GM18951 (cell line): ENCODE measurements at regions not wholly inside any gene's neighbourhood (a gene's known extent, or its start where the extent isn't known, plus 50 kb on each side); places are given as distances from the start of the nearest gene placed in this dataset.

Experiments
- POLR2A ChIP-seq: IDR thresholded peaks from 4 replicates; pipeline ENCODE4 v1.6.1; 2011; ENCODE audit warnings: mild to moderate bottlenecking; ENCODE audit not compliant: insufficient read length, insufficient read depth; ENCODE audit errors: extremely low read depth
- in situ Hi-C: fragments of 300-500 bp; cut with MboI; formaldehyde crosslinking; loops from one replicate; pipeline ENCODE4 v1.12.0; 2022; ENCODE audit warnings: low sequenced_read_pairs, mixed read lengths, inconsistent platforms; ENCODE audit not compliant: unreplicated experiment

DNA sequence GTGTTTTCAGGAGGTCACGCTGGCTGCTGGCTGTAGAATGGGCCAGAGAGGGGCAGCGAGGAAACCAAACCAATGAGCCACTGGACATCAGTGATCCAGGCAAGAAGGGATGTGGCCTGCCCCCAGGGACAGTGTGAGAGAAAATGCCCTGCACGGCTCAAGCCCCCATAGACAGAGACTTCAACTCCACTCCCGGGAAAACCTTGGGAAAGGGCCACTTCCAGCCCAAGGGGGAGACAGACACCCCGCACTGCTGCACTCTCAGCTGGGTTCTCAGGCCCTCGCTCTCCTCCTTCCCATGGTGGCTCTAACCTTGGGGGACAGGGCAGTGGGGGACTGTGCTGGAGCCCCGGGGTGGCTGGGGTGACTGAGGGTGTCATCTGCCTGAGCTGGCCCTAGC, 172.0 kb downstream of the KATNAL1 start:
- TF ChIP-seq POLR2A = no peak
- in situ Hi-C loops = loop anchor here (10.0 to 25.0 kb wide), 2 partner anchors 429 to 677 kb away; no protein-coding TSS in a partner anchor

DNA sequence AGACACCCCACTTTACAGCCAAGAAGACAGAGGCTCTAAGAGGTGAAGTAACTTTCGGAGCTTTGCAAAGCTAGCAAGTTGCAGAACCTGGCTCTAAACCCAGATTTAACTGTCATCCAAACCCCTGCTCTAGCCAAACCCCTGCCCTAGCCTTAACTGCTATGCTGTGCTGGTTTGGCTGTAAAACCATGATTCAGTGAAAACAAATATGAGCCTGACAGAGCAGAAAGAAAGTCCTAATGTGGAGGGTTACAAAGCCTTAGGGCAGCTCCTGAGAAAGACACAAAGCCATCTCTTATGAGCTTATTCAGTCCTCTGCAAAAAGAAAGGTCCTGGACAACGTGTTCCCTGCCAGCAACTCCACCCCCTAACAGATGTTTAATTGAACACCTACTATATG, 172.8 kb downstream of the KATNAL1 start:
- no peak for TF ChIP-seq POLR2A
- in situ Hi-C loops = loop anchor here (10.0 to 25.0 kb wide), 2 partner anchors 430 to 678 kb away; no protein-coding TSS in a partner anchor

DNA sequence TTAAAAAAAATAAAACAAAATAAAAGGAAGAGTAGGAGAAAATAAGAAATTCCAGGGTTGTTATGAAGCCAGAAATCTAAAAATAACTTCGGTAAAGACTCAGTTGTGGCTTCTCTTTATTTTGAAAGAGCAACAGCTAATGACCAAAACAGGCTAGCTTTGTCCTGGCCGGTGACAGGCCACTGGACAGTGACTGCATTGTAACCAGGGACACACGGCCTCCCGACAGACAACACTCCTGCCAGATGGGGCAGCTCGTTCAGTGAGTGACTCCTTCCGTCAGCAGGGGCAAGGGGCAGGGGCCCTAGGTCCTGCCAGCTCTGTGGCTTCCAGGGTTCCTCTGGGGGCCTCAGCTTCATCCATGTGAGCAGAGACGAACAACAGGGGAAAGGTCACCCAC, 173.4 kb downstream of the KATNAL1 start:
- TF ChIP-seq POLR2A = no peak
- in situ Hi-C loops = loop anchor here (10.0 to 25.0 kb wide), 2 partner anchors 431 to 678 kb away; no protein-coding TSS in a partner anchor

DNA sequence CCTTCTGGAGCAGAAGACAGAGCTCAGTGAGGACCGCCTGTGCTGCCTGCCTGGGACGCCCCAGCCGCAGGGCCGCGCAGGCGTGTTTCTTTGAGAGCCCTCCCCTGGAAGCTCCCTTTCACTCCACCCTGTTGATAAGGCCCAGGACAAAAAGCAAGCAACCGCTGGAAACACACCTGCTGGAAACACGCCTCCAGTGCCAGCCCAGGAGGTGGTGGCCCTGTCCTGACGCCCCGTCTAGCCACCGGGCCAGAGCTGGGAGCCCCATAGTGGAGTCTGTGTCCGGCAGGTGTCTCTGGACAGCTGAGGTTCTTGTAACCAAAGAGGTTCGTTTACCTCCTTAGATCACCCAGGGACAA, 173.8 kb downstream of the KATNAL1 start:
- in situ Hi-C loops = loop anchor here (10.0 to 25.0 kb wide), 2 partner anchors 431 to 679 kb away; no protein-coding TSS in a partner anchor
- no peak for TF ChIP-seq POLR2A

DNA sequence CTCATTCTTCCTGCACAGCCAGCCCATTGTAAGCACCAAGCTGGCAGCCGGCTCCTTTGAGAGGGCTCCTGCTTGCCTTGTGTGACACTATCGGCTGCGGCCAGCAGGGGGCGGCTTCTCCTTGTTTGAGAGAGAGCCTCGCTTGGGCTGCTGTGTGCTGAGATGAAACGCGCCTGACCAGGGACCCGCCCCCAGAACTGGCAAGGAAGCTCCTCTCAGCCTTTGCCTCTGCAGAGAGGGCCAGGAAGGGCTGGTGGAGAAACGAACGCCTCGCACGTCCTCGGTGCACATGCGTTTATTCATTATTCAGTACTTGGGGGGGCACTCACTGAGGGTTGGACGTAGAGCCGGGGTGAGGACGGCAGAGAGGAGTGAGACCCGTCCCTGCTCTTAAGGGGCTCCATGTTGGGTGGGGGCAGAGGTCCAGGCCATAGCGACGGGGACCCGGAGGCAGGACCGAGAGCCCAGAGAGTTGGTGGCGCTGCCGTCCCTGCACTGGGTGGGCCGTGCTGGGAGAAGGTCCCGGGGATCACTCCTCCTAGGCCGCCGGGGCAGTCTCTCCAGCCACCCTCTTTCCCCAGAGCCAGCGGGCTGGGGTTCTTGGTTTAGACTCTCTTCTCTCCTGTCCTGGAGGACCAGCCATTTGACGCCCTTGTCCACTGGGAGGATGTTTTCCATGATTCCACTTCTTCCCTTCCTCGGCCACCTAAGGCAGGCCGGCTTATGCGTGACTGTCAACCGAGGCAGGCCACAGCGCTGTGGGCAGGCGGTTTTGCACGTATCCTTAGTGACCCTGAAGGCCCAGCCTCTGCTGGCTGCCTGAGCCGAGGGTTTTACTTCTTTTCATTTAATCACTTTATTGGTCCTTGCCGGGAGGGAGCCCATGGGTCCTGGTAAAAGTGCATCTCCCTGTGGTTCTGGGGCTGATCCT, 174.5 kb downstream of the KATNAL1 start:
- no peak for TF ChIP-seq POLR2A
- in situ Hi-C loops = loop anchor here (10.0 to 25.0 kb wide), 2 partner anchors 432 to 679 kb away; no protein-coding TSS in a partner anchor

DNA sequence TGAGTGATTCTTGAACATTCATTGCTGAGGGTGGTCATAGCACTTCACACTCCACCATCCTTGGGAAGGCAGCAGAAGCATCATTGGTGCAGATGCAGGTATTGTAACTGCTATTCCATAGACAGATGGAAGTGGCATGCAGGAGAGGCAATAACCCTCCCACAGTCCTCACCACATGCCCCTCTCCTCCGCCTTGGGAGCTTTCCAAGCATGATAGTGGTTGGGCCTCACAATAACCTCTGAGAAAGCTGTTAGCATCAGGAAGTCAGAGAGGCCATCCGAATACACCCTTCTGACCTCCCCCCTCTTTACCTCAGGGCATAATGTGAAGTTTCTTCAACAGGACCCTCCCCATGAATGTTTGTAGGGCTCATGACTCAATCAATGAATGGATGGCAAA, 177.9 kb downstream of the KATNAL1 start:
- in situ Hi-C loops = loop anchor here (25.0 kb wide), 1 partner anchor 683 kb away; no protein-coding TSS in a partner anchor
- TF ChIP-seq POLR2A = no peak

DNA sequence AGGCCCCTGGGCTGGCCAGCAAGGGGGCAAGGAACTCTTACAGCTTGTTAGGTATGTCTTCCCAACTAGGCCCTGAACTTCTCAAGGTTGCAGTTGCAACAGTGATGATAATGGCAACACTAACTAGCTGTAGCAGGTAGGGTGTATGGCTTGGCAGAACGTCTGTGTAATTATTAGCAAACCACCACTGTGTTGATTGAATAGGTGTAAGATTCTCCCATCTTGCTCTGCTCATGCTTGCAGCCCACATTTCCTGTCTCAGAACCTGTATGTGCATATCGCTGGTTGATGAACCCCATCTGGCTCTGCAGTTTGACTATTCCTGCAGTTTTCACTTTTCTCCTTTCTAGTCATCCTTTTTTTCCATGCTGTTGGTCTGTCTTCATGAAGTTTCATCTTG, 178.8 kb downstream of the KATNAL1 start:
- no peak for TF ChIP-seq POLR2A
- in situ Hi-C loops = loop anchor here (25.0 kb wide), 1 partner anchor 684 kb away; no protein-coding TSS in a partner anchor

DNA sequence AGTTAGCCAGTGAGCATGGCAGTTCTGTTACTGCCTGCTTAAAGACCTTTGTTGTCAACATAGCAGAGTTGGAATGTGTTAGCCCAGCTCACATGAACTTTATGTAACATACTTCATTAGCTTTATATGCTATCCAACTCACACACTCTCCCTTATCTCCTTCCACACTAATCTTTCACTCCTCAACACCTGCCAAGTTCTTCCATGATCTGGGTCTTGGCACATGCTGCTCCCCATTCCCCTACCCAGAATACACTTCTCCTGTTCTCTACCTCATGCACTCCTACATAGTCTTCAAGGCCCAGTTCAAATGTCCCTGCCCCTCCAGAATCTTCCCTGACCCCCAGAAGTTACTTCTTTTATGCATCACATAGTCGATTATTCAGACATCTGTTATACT, 179.3 kb downstream of the KATNAL1 start:
- no peak for TF ChIP-seq POLR2A
- in situ Hi-C loops = loop anchor here (25.0 kb wide), 1 partner anchor 684 kb away; no protein-coding TSS in a partner anchor

DNA sequence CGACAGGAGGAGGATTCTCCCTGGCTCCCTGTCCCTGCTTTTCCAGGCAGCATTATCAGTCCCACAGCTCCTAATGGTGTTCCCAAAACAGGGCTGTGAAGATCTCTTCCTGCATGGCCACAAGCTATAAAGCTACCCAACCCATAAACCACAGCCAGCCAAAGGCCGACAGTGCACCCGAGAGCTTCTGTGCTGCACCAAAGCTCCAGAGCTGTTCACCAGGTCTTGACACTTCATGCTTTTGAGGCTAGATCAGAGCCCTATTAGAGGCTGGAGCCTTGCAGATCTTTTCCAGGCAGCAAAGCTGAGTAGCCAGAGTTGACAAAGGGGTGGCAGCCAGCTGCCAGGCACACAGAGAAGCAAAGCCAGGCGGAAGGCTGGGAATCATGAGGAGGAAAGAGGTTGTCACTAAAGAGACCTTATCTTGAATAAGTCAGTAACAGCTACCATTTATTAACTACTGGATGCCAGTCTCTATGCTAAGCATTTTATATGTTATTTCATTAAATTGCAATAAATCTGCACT, 180.4 kb downstream of the KATNAL1 start:
- TF ChIP-seq POLR2A = no peak
- in situ Hi-C loops = loop anchor here (25.0 kb wide), 1 partner anchor 685 kb away; no protein-coding TSS in a partner anchor

DNA sequence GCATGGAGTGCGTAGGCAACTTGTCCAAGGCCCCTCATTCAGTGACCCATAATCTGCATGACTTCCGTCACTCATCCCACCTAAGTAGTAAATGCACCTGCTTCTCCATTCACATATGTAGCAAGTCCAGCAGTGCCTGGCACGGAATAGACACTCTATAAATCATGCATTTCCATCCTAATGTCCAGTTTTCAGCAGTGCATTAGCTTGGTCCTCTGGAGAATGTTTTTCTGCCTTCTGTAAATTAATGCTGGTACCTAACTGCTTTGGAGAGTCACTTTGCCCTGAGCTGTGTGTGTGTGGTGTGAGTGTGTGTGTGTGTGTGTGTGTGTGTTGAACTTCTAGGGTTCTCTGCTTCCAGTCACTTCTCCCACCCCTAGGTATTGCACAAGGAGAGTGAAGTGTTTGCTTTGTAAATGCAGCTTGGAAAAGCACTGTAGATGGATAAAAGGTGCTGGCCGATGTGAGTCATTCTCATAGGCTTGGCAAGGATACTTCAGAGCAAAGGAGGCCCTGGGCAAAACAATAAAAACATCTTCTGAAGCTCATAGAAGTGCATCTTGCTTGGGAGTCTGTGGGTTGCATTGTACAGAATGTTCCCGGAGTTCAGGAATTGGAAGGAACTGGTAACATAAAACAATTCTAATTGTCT, 181.8 kb downstream of the KATNAL1 start:
- in situ Hi-C loops = loop anchor here (25.0 kb wide), 1 partner anchor 687 kb away; no protein-coding TSS in a partner anchor
- TF ChIP-seq POLR2A = no peak

DNA sequence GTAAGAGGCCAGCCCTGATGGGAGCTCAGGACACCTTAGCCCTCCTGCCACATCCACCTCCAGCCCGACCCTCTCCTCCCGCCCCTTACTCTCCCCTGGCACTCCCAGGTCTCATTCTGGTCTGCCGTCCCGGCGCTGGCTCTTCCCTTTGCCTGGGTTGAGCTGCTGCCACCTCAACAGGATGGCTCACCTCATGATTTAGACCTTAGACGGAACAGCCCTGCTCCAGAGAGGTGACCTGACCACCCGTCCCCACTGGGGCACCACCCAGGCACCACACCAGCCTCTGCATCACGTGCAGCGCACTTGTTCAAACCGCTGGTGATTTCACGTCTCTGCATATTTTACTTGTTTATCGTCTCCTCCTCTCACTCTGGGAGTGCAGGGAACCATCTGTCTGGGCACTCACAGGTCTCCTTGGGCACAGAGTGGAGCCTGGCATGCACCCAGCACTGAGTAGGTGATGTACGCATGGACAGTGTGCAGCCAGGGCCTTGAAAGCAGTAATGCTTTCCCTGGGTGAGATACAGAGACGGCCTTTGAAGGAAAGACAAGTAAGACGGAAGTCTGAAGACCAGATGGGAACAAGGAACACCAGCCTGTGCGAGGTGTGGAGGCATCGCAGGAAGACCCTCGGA, 183.1 kb downstream of the KATNAL1 start:
- no peak for TF ChIP-seq POLR2A
- in situ Hi-C loops = no loop called here

DNA sequence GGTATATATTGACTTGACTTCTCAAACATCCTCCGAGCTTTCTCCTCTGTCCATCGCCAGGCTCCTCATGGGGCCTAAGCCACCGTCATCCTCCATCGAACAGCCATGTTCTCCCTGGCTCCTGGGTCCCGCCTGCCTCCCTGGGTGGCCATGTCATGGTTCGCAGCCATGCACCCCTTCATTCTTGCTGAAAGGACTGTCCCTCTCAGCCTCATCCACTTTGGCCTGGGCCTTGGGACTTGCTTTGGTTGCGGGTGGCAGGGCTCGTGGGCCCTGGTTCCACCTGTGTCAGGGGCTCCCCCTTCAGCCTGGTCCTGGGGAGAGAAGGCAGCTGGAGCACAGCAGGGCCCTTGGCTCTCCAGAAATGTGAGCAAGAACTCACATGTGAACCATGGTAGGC, 183.8 kb downstream of the KATNAL1 start:
- no peak for TF ChIP-seq POLR2A
- in situ Hi-C loops = no loop called here

DNA sequence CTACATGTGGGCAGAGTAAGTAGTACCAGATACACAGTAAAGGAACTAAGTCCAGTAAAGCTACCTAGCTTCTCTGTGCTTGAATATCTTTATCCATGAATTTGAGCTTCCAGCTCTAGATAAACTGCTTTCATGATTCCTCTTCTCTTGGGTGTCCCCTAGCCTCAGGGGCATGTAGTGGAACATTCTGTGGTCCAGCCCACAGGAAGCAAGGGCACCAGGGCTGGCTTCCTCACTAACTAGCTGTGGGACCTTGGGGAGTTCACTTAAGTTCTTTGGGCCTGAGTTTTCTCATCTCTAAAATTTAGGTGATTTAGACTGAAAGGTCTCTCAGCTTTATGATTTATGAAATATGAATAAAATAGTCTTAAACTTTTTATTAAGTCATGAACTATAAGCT, 185.7 kb downstream of the KATNAL1 start:
- in situ Hi-C loops = no loop called here

More for the DNA sequence above, 185.7 kb downstream of the KATNAL1 start:
- TF ChIP-seq POLR2A = no peak
